ENCODE measurements at regions not wholly inside any gene's neighbourhood (a gene's known extent, or its start where the extent isn't known, plus 50 kb on each side); places are given as distances from the start of the nearest gene placed in this dataset.
"Not testable (repeated sequence)": the region's sequence is repeated elsewhere in the genome, so short reads cannot be mapped to it uniquely, and the experiment has no call there.

DNA sequence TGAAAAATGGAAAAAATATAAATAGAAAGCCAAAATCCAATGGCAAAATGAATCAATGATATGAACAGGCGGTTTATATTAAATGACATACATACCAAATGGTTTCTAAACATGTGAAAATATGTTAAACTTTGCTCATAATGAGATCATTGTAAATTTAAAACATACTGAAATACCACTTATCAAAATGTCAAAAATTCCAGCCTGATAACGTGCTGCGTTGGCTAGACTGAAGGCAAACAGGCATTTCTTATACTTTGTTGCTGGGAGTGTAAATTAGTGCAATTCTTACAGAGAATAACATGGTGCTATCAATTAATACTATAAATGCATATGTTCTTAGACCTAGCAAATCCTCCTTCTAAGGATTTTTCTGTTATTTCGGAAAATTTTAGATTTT lies 225.8 kb upstream of the FAM3C start:
- DNase-seq, result no peak
- TF ChIP-seq GATA1 (IDR thresholded peaks at IDR 0.05; ENCODE audit: low read depth, low read length) (no peak), POLR2A (IDR thresholded peaks at IDR 0.05; ENCODE audit: low read length) (no peak)

DNA sequence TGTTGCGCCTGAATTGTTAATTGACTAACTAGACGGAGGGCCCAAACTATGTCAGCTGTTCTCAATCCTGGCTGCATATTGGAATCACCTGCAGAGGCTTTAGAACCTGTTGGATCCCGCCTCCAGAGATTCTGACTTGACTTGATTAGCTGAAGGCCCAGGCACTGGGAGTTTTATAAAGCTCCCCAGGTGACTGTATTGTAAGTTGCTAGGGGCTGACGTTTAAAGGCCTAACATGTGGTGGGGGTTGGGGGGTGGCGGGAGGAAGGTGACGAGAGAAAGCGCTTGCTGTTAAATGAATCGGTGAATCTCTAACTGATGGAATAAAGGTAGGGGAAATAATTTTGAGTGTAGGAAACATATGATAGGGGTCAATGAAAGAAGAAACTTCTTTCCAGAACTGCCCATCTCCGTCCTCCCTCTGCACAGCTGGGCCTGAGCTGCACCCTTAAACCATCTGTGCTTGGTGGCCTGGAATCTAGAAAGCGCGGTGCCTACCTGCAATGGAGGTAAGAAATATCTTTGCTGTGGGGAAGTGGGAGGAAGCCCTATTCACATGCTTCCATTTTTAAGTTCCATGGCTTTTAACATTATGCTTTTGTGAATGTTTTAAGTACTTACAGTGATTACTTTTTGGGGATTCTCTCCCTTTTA lies 225.0 kb upstream of the FAM3C start:
- TF ChIP-seq POLR2A (IDR thresholded peaks at IDR 0.05; ENCODE audit: low read length) (no peak), GATA1 (IDR thresholded peaks at IDR 0.05; ENCODE audit: low read depth, low read length) (no peak)
- DNase-seq, result no peak

DNA sequence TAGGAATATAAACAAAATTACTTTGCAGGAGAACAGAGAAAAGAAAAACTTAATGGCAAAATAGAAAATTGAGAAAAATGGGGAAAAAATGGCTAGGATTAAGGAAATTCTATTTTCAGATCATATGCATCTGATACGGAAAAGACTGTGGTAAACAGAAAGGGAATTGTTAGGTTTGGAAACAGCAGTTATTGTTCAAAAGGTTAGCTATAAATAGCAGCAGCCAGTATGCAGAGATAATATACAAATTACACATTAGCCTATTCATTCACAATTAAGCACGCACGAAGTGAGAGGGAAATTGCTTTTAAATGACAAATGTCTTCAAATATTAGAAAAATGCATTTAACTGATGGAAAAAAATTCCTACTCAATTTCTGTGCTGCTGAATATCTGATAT lies 224.1 kb upstream of the FAM3C start:
- DNase-seq, result no peak
- no peak for TF ChIP-seq POLR2A (IDR thresholded peaks at IDR 0.05; ENCODE audit: low read length)
- TF ChIP-seq GATA1 (IDR thresholded peaks at IDR 0.05; ENCODE audit: low read depth, low read length), result no peak

DNA sequence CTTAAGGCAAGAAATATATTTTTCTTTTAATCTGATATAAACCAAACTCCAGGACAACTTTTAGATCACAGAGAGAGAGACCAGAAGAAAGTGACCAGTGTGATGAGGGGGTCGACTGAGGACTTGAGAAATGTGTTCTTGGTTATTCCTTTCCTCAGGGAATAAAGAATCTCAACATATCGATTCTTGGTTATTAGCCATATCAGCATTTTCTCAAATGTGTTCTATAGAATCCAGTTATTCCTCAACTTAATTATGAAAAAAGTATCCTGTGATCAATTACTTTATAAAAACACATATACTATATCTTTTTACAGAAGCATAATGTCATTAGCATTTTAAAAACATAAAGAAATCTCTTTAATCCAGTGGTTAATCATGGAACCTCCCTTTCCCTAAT lies 222.1 kb upstream of the FAM3C start:
- TF ChIP-seq POLR2A (IDR thresholded peaks at IDR 0.05; ENCODE audit: low read length) (no peak), GATA1 (IDR thresholded peaks at IDR 0.05; ENCODE audit: low read depth, low read length) (no peak)
- no peak for DNase-seq

DNA sequence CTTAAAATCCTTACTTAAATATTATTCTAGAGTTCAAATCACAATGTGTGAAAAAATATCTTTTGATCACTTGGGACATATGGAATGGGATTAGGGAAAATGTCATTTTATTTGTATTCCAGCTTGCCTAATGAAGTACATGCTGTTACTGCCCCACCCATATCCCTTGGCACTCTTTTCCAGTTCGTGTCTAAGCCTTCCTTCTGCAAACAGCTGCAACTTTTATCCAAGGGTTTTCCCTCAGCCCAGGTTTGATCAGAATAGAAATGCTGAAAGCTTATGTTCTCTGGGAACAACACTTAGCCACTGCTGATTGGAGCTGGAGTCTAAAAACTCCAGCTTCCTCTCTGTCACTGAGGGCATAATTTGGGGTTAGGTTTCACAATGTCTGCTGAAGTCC lies 214.1 kb upstream of the FAM3C start:
- DNase-seq, result no peak
- TF ChIP-seq POLR2A (IDR thresholded peaks at IDR 0.05; ENCODE audit: low read length), result no peak
- no peak for TF ChIP-seq GATA1 (IDR thresholded peaks at IDR 0.05; ENCODE audit: low read depth, low read length)

DNA sequence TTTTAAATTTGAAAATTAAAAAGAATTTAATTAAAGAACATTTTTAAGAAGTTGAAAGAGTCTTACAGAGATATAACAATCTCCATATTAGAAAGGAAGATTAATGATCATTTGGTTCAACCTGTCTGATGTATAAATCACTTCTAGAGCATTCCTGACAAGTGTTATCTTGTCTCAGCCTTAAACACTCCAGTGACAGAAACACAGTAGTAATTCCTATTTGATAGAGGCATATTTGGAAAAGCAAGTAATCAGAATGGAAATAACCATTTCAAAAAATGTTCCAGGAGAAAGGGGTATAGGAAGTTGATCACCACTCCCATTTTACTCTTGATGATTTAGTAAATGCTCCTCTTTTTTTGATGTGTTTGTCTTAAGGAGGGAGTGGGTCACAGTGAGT lies 213.1 kb upstream of the FAM3C start:
- TF ChIP-seq POLR2A (IDR thresholded peaks at IDR 0.05; ENCODE audit: low read length) (no peak), GATA1 (IDR thresholded peaks at IDR 0.05; ENCODE audit: low read depth, low read length) (no peak)
- no peak for DNase-seq

DNA sequence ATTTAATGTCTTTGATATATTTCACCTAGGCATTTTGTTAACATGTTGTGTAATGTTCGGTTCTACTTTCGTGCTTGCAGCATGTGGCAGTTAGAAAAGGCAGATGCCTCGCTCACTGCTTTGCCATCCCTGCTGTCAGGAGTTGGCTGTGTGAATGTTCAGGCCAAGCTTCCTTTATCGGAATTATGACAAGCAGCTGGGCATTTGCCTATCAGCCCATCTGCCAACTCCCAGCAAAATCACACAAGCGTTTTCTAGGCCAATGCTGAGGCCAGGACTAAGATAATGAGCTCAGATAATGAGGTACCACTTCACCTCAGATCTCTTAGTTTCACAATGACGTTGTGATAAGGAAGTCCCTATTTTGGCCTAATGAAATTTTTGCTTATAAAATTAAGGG lies 212.7 kb upstream of the FAM3C start:
- DNase-seq, result no peak
- TF ChIP-seq GATA1 (IDR thresholded peaks at IDR 0.05; ENCODE audit: low read depth, low read length) (no peak), POLR2A (IDR thresholded peaks at IDR 0.05; ENCODE audit: low read length) (no peak)

DNA sequence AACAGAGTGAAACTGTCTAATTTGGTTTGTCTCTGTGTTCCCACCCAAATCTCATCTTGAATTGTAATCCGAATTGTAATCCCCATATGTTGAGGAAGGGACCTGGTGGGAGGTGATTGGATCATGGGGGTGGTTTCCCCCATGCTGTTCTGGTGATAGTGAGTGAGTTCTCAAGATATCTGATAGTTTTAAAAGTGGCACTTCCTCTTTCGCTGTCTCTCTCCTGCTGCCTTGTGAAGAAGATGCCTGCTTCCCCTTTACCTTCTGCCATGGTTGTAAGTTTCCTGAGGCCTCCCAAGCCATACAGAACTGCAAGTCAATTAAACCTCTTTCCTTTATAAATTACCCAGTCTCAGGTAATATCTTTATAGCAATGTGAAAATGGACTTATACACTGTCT lies 212.1 kb upstream of the FAM3C start:
- not testable (repeated sequence) for DNase-seq

DNA sequence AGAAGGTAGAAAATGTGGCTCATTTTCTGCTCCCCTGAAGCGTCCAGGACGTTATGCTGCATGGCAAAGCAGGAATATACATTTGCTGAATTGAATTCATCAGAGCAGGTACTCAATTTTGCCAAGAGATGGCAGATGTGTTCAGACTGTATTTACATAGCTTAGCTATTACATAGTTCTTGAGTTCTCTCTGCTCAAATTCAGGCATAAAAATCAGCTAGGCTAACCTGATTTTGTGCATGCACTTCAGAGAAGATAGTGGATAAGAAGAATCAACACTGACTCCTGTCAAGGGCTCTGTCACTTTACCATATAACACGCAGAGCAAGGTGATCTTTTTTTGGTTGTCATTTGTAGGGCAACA lies 209.2 kb upstream of the FAM3C start:
- no peak for DNase-seq
- TF ChIP-seq GATA1 (IDR thresholded peaks at IDR 0.05; ENCODE audit: low read depth, low read length), result no peak
- no peak for TF ChIP-seq POLR2A (IDR thresholded peaks at IDR 0.05; ENCODE audit: low read length)

DNA sequence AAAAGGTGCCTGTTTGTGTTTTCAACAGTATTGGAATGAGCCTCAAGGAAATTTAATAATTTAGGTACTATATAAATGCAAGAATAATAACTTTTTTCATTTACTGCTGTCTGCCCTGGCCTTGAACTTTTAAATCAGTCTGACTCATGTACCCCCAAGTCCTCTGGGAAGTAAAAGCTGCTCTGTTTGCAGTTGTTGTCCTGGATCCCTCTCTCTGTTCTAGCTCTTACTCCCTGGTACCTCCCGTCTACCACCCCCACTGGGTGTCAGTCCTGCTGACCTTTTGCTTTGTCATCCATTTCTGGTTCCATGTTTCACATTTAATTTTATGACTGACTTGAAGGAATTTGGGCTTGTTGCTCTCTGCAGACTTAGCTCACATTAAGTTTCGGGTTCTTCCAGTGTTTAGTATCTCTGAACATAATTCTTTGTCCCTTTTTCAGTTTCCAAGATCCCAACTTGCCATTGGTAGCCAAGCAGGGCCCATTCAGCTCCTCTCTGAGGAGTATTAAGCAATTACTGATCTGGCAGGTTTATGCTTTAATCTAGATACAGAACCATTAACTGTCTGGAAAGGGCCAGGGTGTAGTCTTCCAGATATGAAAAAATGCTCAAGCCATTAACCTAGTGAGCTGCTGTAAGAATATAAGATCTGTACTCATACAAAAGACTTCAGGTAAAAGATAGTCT lies 208.7 kb upstream of the FAM3C start:
- DNase-seq, result no peak
- no peak for TF ChIP-seq GATA1 (IDR thresholded peaks at IDR 0.05; ENCODE audit: low read depth, low read length)
- no peak for TF ChIP-seq POLR2A (IDR thresholded peaks at IDR 0.05; ENCODE audit: low read length)

DNA sequence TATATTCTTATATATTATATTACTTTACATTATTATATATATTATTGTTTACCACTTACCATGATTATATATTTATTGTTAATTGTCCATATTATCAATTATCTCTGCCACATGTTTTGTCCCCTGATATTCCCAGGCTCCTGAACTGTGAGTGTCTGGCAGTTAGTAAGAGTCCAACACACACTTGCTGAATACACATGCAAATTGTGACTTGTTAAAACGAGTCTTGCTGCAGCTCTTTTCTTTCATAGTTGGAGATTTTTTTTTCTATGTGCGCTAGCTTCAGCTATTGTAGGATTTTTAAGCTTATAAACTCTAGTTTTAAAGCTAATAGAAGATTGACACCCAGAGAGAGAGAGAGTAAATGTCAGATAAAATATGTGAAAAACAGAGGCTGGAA lies 207.8 kb upstream of the FAM3C start:
- TF ChIP-seq GATA1 (IDR thresholded peaks at IDR 0.05; ENCODE audit: low read depth, low read length), result no peak
- TF ChIP-seq POLR2A (IDR thresholded peaks at IDR 0.05; ENCODE audit: low read length), result no peak
- DNase-seq, result no peak

DNA sequence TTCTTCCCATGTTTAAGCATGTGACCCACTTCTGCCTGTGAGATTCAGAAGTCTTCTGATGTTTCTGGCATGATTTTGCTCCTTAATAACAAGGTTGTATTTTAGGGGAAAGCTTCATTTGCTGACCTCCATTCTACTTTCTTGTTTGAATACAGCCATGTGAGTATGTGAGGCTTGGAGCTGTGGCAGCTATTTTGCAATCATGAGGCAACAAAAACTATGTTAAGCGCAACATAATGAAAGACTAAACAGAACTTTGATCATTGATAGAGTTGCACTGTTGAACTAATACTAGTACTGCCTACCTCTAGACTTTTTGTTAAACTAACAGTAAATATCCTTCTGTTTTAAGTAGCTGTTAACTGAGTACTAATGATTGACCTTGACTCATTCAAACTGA lies 203.8 kb upstream of the FAM3C start:
- DNase-seq, result no peak
- no peak for TF ChIP-seq GATA1 (IDR thresholded peaks at IDR 0.05; ENCODE audit: low read depth, low read length)
- TF ChIP-seq POLR2A (IDR thresholded peaks at IDR 0.05; ENCODE audit: low read length), result no peak

DNA sequence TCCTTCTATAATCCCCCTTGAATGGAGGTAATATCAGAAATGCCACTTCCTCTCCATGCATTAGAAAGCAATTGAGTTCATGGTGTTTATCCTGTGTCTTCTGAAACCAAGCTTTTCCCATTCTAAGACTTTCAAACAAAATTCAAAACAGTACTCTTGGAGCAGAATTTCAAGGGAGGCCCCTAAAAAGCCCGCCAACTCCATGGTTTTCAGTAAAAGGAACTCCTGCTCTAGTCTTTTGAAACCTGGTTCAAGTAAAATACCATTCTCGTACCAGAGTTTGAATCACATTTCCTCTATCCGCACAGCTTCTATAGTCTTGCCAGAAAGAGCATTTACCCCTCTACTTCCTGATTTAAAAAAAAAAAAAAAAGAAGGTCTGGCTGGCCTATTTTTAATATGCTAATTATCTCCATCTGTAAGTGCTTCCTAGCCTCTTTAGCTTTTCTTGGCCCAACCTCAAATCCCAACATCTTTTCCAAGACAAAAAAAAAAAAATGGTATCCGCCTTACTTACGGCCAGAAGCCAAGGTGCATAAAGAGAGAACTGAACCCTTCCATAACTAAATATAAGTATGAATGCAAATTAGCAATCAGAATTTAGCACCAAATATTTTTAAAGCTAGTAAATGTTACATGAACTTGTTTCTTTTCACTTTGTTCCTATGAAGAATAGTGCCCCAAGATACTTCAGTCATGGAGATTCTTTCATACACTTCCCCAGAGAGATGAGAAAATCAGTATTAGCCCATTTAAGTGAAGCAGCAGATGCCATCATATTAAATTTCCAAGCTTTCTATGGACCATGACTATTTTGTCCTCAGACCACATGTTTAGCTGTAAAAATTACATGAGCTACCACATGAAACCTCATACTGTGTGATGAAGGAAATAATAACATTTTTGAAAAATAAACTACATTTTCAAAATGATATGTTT lies 199.9 kb upstream of the FAM3C start:
- TF ChIP-seq POLR2A (IDR thresholded peaks at IDR 0.05; ENCODE audit: low read length) (no peak), GATA1 (IDR thresholded peaks at IDR 0.05; ENCODE audit: low read depth, low read length) (no peak)
- no peak for DNase-seq

DNA sequence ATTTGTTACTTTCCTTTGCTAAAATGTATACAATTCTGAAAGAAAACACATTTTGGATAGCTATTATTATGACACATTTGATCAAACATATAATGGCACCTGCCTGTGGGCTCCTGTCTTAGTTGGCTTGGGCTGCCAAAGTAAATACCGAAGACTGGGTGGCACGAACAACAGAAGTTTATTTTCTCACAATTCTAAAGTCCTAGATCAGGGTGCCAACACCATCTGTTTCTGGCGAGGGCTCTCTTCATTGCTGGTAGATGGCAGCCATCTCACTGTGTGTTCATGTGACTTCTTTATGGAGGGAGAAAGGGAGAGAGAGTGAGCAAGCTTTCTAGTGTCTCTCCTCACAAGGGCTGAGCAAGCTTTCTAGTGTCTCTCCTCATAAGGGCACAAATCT lies 195.8 kb upstream of the FAM3C start:
- TF ChIP-seq GATA1 (IDR thresholded peaks at IDR 0.05; ENCODE audit: low read depth, low read length), result no peak
- TF ChIP-seq POLR2A (IDR thresholded peaks at IDR 0.05; ENCODE audit: low read length), result no peak
- DNase-seq, result no peak
